K562 (cell line): ENCODE measurements at regions not wholly inside any gene's neighbourhood (a gene's known extent, or its start where the extent isn't known, plus 50 kb on each side); places are given as distances from the start of the nearest gene placed in this dataset.

Experiments
- ATAC-seq: fragments of 200-7000 bp; cut with Tn5 transposase; 3 replicates; pipeline ENCODE4 v1.9.1; 2020; ENCODE audit warnings: moderate library complexity
- BruUV-seq: library from RNA; stranded (reverse); fragments of 400-500 nt; replicated peaks from 2 replicates; lab custom pipeline; 2021; lab: Mats Ljungman, UMichigan
- CTCF ChIA-PET: fragments of 300-600 bp; formaldehyde crosslinking; extraction: SDS; loops from one replicate; lab custom pipeline; 2021; ENCODE audit warnings: low intra/inter-chr PET ratio; lab: Yijun Ruan, JAX
- POLR2A ChIA-PET: fragments of 300-600, 350-650 bp; sonication (Branson Sonifier 250); formaldehyde crosslinking; extraction: SDS; loops from one replicate; lab custom pipeline; 2021; ENCODE audit warnings: antibody characterized with exemption, inconsistent platforms; lab: Yijun Ruan, JAX
- DNase-seq, 4 experiments: peaks; one replicate each; pipeline versions ENCODE4 v3.0.0 to v3.0.0-alpha.2; 2011 to 2018; ENCODE audit warnings: low spot score in 3 of 4, mixed read lengths in 3 of 4; ENCODE audit errors: extremely low read depth in 1 of 4
- FAIRE-seq: peaks from 2 replicates; lab custom pipeline; 2011; peaks lifted over from hg19 to GRCh38; lab: Jason Lieb, UNC
- H2AFZ ChIP-seq: 2 replicates; pipeline ENCODE4 v1.6.0; 2011; ENCODE audit warnings: low read depth, low read length, control low read depth, inconsistent platforms
- H3K27ac ChIP-seq: fragments of 200-600 bp; 3 replicates; pipeline ENCODE4 v1.8.0; 2011; ENCODE audit warnings: low read depth, mild to moderate bottlenecking, control low read depth, inconsistent platforms, low read length, moderate library complexity, mixed read lengths; ENCODE audit errors: extremely low read depth
- H3K27me3 ChIP-seq, 2 experiments: fragments of 300-600 bp in 1 of 2; 2 replicates in 1 of 2; 3 replicates in 1 of 2; pipeline versions ENCODE4 v1.6.0 to v1.8.0; 2011; ENCODE audit warnings: inconsistent platforms in 2 of 2, low read length in 2 of 2, mild to moderate bottlenecking in 1 of 2, mixed read lengths in 1 of 2, moderate library complexity in 1 of 2; ENCODE audit not compliant: control insufficient read depth in 2 of 2, insufficient read depth in 2 of 2
- H3K36me3 ChIP-seq: fragments of 300-600 bp; 3 replicates; pipeline ENCODE4 v1.8.0; 2011; ENCODE audit warnings: mild to moderate bottlenecking, low read length, inconsistent platforms; ENCODE audit not compliant: control insufficient read depth, insufficient read depth
- H3K4me1 ChIP-seq, 2 experiments: fragments of 200-600 bp in 1 of 2; replicated peaks in 1 of 2; 2 replicates in 1 of 2; 3 replicates in 1 of 2; pipeline versions ENCODE4 v1.5.1 to v1.8.0; 2011; ENCODE audit warnings: inconsistent platforms in 2 of 2, low read length in 2 of 2, mild to moderate bottlenecking in 1 of 2, mixed read lengths in 1 of 2, moderate library complexity in 1 of 2; ENCODE audit not compliant: control insufficient read depth in 2 of 2, insufficient read depth in 2 of 2
- H3K4me2 ChIP-seq: 2 replicates; pipeline ENCODE4 v1.6.1; 2011; ENCODE audit warnings: low read length, control low read depth, inconsistent platforms, mixed read lengths; ENCODE audit not compliant: insufficient read depth
- H3K4me3 ChIP-seq: fragments of 200-600 bp; sonication (generic), shearing (Covaris generic); 2 replicates; pipeline ENCODE4 v1.5.1; 2016; ENCODE audit warnings: control low read depth, inconsistent platforms
- H3K79me2 ChIP-seq: fragments of 200-600 bp; 3 replicates; pipeline ENCODE4 v1.8.0; 2011; ENCODE audit warnings: low read length, inconsistent platforms; ENCODE audit not compliant: control insufficient read depth, insufficient read depth
- H3K9ac ChIP-seq, 2 experiments: 2 replicates each; pipeline versions ENCODE4 v1.6.0 to v1.6.1; 2011; ENCODE audit warnings: low read depth in 2 of 2, low read length in 2 of 2, control low read depth in 1 of 2, inconsistent platforms in 1 of 2, mild to moderate bottlenecking in 1 of 2, mixed read lengths in 1 of 2; ENCODE audit not compliant: insufficient read depth in 1 of 2
- H3K9me1 ChIP-seq: one replicate; pipeline ENCODE4 v1.6.0; 2011; ENCODE audit warnings: inconsistent platforms, mild to moderate bottlenecking, low read length, moderate library complexity; ENCODE audit not compliant: control insufficient read depth, insufficient read depth
- H3K9me3 ChIP-seq: replicated peaks from 2 replicates; pipeline ENCODE4 v1.5.1; 2011; ENCODE audit warnings: low read depth, low read length, inconsistent platforms; ENCODE audit not compliant: control insufficient read depth, insufficient read depth
- H4K20me1 ChIP-seq: replicated peaks from 2 replicates; pipeline ENCODE4 v1.6.1; 2011; ENCODE audit warnings: low read length, inconsistent platforms, mixed read lengths; ENCODE audit not compliant: control insufficient read depth, insufficient read depth
- NELFE ChIP-seq: IDR thresholded peaks from 2 replicates; pipeline ENCODE4 v1.6.1; 2011; ENCODE audit warnings: mild to moderate bottlenecking; ENCODE audit not compliant: insufficient read depth, insufficient read length
- POU5F1 ChIP-seq: fragments of 150-350 bp; IDR thresholded peaks from 2 replicates; pipeline ENCODE4 v1.6.1; 2014; ENCODE audit warnings: borderline replicate concordance, low read length, low read depth, mild to moderate bottlenecking; ENCODE audit not compliant: partially characterized antibody
- SOX6 ChIP-seq: fragments of 450-650 bp; IDR thresholded peaks from 2 replicates; pipeline ENCODE4 v1.6.1; 2014; ENCODE audit warnings: mild to moderate bottlenecking
- SRSF9 ChIP-seq: fragments of 200-400 bp; formaldehyde crosslinking; IDR thresholded peaks from 2 replicates; pipeline ENCODE4 v1.6.1; 2017; ENCODE audit warnings: low read depth, low read length, borderline replicate concordance
- ZNF274 ChIP-seq: IDR thresholded peaks from 2 replicates; pipeline ENCODE4 v1.6.1; 2011; ENCODE audit warnings: low read depth, mild to moderate bottlenecking, low read length, moderate library complexity, borderline replicate concordance
- ZNF778 ChIP-seq: fragments of 450-650 bp; formaldehyde crosslinking; IDR thresholded peaks from 2 replicates; pipeline ENCODE4 v1.4.0; 2020; ENCODE audit warnings: mild to moderate bottlenecking, moderate library complexity
- WGBS: fragments of 100-300 bp; shearing (Covaris generic); methylation state at CpG from one replicate; pipeline ENCODE4 v1.1.6; 2016; ENCODE audit warnings: low coverage, mixed read lengths; ENCODE audit not compliant: insufficient coverage; ENCODE audit errors: missing lambda C conversion rate; 5-methylcytosine and 5-hydroxymethylcytosine counted together
- in situ Hi-C: fragments of 300-500 bp; cut with MboI; formaldehyde crosslinking; loops from 4 replicates; pipeline ENCODE4 v1.15.0; 2018; ENCODE audit warnings: inconsistent platforms, mixed read lengths
- intact Hi-C: fragments of 100-400 bp; cut with micrococcal nuclease; formaldehyde crosslinking; loops from 2 replicates; pipeline ENCODE4 v1.14.2; 2022
- TF ChIP-seq, protein P1 (sequence below): IDR thresholded peaks from 2 replicates; pipeline ENCODE4 v1.6.1; 2016; ENCODE audit warnings: missing genetic modification characterization, missing compliant biosample characterization
- TF ChIP-seq, protein P2 (sequence below): fragments of 450-650 bp; IDR thresholded peaks from 2 replicates; pipeline ENCODE4 v1.7.1; 2018; ENCODE audit warnings: mild to moderate bottlenecking, low read depth; ENCODE audit not compliant: partially characterized antibody

DNA sequence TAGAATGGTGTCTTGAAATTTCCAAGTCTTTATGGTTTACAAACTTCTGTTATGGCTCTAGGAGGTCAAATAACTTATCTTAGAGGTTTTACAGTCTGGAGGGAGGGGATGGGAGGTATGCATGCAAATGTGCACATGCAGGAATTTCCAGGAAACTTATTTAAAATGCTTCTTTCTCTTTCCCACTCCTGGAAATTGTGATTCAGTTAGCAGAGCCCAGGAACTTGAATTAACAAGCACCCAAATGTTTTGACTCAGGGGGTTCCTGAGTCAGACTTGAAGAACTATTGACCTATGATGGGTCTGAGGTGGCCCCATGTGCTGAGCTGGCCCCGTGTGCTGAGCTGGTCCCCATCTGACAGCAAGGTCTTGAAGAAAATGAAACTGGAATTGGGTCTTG, 669.4 kb downstream of the INHBA start:
- no peak overlapping the region for H3K4me3 ChIP-seq
- ChIA-PET POLR2A (no interaction called here), CTCF (no interaction called here)
- ATAC-seq = no peak
- in situ Hi-C loops (no loop called here), intact Hi-C loops (no loop called here)
- no peak overlapping the region for H3K4me2 ChIP-seq
- H2AFZ ChIP-seq = no peak overlapping the region
- no TSS peak for BruUV-seq
- no peaks in the 10 kb centered on the region for H3K79me2 ChIP-seq
- H3K36me3 ChIP-seq = no peaks in the 10 kb centered on the region
- H3K9ac ChIP-seq = no peak overlapping the region
- DNase-seq = no peak
- FAIRE-seq = no peak
- H3K27ac ChIP-seq = no peak overlapping the region
- no peaks in the 10 kb centered on the region for H3K27me3 ChIP-seq
- WGBS = 0% methylated on average over 1 of the region's 1 CpG
- no peaks in the 10 kb centered on the region for H3K9me3 ChIP-seq
- H4K20me1 ChIP-seq = no peaks in the 10 kb centered on the region
- H3K4me1 ChIP-seq = no peaks in the 10 kb centered on the region
- H3K9me1 ChIP-seq = no peaks in the 10 kb centered on the region
- TF ChIP-seq SRSF9 (no peak), NELFE (no peak), SOX6 (no peak), ZNF778 (no peak), POU5F1 (no peak), ZNF274 (no peak)
- TF ChIP-seq, protein P1, sequence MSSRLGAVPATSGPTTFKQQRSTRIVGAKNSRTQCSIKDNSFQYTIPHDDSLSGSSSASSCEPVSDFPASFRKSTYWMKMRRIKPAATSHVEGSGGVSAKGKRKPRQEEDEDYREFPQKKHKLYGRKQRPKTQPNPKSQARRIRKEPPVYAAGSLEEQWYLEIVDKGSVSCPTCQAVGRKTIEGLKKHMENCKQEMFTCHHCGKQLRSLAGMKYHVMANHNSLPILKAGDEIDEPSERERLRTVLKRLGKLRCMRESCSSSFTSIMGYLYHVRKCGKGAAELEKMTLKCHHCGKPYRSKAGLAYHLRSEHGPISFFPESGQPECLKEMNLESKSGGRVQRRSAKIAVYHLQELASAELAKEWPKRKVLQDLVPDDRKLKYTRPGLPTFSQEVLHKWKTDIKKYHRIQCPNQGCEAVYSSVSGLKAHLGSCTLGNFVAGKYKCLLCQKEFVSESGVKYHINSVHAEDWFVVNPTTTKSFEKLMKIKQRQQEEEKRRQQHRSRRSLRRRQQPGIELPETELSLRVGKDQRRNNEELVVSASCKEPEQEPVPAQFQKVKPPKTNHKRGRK (tag) = no peak
- TF ChIP-seq, protein P2, sequence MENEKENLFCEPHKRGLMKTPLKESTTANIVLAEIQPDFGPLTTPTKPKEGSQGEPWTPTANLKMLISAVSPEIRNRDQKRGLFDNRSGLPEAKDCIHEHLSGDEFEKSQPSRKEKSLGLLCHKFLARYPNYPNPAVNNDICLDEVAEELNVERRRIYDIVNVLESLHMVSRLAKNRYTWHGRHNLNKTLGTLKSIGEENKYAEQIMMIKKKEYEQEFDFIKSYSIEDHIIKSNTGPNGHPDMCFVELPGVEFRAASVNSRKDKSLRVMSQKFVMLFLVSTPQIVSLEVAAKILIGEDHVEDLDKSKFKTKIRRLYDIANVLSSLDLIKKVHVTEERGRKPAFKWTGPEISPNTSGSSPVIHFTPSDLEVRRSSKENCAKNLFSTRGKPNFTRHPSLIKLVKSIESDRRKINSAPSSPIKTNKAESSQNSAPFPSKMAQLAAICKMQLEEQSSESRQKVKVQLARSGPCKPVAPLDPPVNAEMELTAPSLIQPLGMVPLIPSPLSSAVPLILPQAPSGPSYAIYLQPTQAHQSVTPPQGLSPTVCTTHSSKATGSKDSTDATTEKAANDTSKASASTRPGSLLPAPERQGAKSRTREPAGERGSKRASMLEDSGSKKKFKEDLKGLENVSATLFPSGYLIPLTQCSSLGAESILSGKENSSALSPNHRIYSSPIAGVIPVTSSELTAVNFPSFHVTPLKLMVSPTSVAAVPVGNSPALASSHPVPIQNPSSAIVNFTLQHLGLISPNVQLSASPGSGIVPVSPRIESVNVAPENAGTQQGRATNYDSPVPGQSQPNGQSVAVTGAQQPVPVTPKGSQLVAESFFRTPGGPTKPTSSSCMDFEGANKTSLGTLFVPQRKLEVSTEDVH = no peak
